Activated naive CD4-positive, alpha-beta T cell treated with anti-CD3 and anti-CD28 coated beads, Interleukin-2, amount 50 U/mL, for 24 hours (primary cell): ENCODE measurements at regions not wholly inside any gene's neighbourhood (a gene's known extent, or its start where the extent isn't known, plus 50 kb on each side); places are given as distances from the start of the nearest gene placed in this dataset.

Experiments used
- H3K27ac Mint-ChIP-seq: one replicate; pipeline ENCODE4 v1.8.0; 2021; ENCODE audit warnings: mild to moderate bottlenecking, mixed read lengths
- H3K27me3 Mint-ChIP-seq: one replicate; pipeline ENCODE4 v1.8.0; 2021; ENCODE audit warnings: mixed read lengths
- H3K36me3 Mint-ChIP-seq: one replicate; pipeline ENCODE4 v1.8.0; 2021; ENCODE audit warnings: mixed read lengths
- H3K4me1 Mint-ChIP-seq: one replicate; pipeline ENCODE4 v1.8.0; 2021; ENCODE audit warnings: mixed read lengths
- H3K4me3 Mint-ChIP-seq: one replicate; pipeline ENCODE4 v1.8.0; 2021; ENCODE audit warnings: mild to moderate bottlenecking, mixed read lengths
- H3K9me3 Mint-ChIP-seq: one replicate; pipeline ENCODE4 v1.8.0; 2021; ENCODE audit warnings: mixed read lengths

- H3K36me3 Mint-ChIP-seq: peaks cover 9% of the 10 kb centered on the region
- H3K4me1 Mint-ChIP-seq: peaks cover 15% of the 10 kb centered on the region
- H3K27me3 Mint-ChIP-seq: no peaks in the 10 kb centered on the region
- no peak overlapping the region for H3K27ac Mint-ChIP-seq
- no peak overlapping the region for H3K4me3 Mint-ChIP-seq
- peaks cover 9% of the 10 kb centered on the region for H3K9me3 Mint-ChIP-seq
These were observed 127.4 kb upstream of the RPL34 start for GRCh38 chr4:108492816-108493595.

- Mint-ChIP-seq H3K4me3 (no peak overlapping the region), H3K27ac (no peak overlapping the region), H3K4me1 (peaks cover 35% of the 10 kb centered on the region), H3K9me3 (peaks cover 9% of the 10 kb centered on the region), H3K36me3 (peaks cover 6% of the 10 kb centered on the region), H3K27me3 (no peaks in the 10 kb centered on the region)
These were observed 131.5 kb upstream of the RPL34 start for GRCh38 chr4:108488865-108489264.

- Mint-ChIP-seq H3K4me1 (peaks cover 49% of the 10 kb centered on the region), H3K27ac (no peak overlapping the region), H3K36me3 (no peaks in the 10 kb centered on the region), H3K9me3 (no peaks in the 10 kb centered on the region), H3K4me3 (no peak overlapping the region), H3K27me3 (no peaks in the 10 kb centered on the region)
These were observed 134.3 kb upstream of the RPL34 start for GRCh38 chr4:108486046-108486445.

- Mint-ChIP-seq H3K27ac (no peak overlapping the region), H3K4me1 (peaks cover 42% of the 10 kb centered on the region), H3K9me3 (no peaks in the 10 kb centered on the region), H3K4me3 (peak overlapping the region; percentile 23), H3K27me3 (no peaks in the 10 kb centered on the region), H3K36me3 (no peaks in the 10 kb centered on the region)
These were observed 136.2 kb upstream of the RPL34 start for GRCh38 chr4:108484187-108484586.

- Mint-ChIP-seq H3K36me3 (no peaks in the 10 kb centered on the region), H3K4me3 (peak overlapping the region; percentile 69), H3K4me1 (peaks cover 42% of the 10 kb centered on the region), H3K9me3 (no peaks in the 10 kb centered on the region), H3K27ac (peak overlapping the region; percentile 43), H3K27me3 (no peaks in the 10 kb centered on the region)
These were observed 136.7 kb upstream of the RPL34 start for GRCh38 chr4:108483650-108484049.

- Mint-ChIP-seq H3K27ac (peak overlapping the region; percentile 43), H3K9me3 (no peaks in the 10 kb centered on the region), H3K36me3 (no peaks in the 10 kb centered on the region), H3K27me3 (no peaks in the 10 kb centered on the region), H3K4me1 (peaks cover 42% of the 10 kb centered on the region), H3K4me3 (peak overlapping the region; percentile 69)
These were observed 137.3 kb upstream of the RPL34 start for GRCh38 chr4:108483079-108483478.

- no peaks in the 10 kb centered on the region for H3K36me3 Mint-ChIP-seq
- no peaks in the 10 kb centered on the region for H3K27me3 Mint-ChIP-seq
- H3K27ac Mint-ChIP-seq: no peak overlapping the region
- H3K9me3 Mint-ChIP-seq: no peaks in the 10 kb centered on the region
- H3K4me1 Mint-ChIP-seq: peaks cover 39% of the 10 kb centered on the region
- no peak overlapping the region for H3K4me3 Mint-ChIP-seq
These were observed 139.5 kb upstream of the RPL34 start for GRCh38 chr4:108480881-108481280.

GRCh38 chr4:108477527-108478108, 142.8 kb upstream of the RPL34 start:
- no peak overlapping the region for H3K4me3 Mint-ChIP-seq
- H3K27ac Mint-ChIP-seq: no peak overlapping the region
- H3K36me3 Mint-ChIP-seq: peaks cover 2% of the 10 kb centered on the region
- no peaks in the 10 kb centered on the region for H3K9me3 Mint-ChIP-seq
- no peaks in the 10 kb centered on the region for H3K27me3 Mint-ChIP-seq
- H3K4me1 Mint-ChIP-seq: peaks cover 31% of the 10 kb centered on the region

GRCh38 chr4:108473163-108473720, 147.1 kb upstream of the RPL34 start:
- H3K36me3 Mint-ChIP-seq: peaks cover 2% of the 10 kb centered on the region
- H3K4me1 Mint-ChIP-seq: peaks cover 49% of the 10 kb centered on the region
- no peak overlapping the region for H3K4me3 Mint-ChIP-seq
- no peaks in the 10 kb centered on the region for H3K27me3 Mint-ChIP-seq
- H3K27ac Mint-ChIP-seq: no peak overlapping the region
- no peaks in the 10 kb centered on the region for H3K9me3 Mint-ChIP-seq

GRCh38 chr4:108466936-108467902, 153.2 kb upstream of the RPL34 start:
- Mint-ChIP-seq H3K4me3 (peak overlapping the region; percentile 74), H3K36me3 (no peaks in the 10 kb centered on the region), H3K9me3 (no peaks in the 10 kb centered on the region), H3K4me1 (peaks cover 59% of the 10 kb centered on the region), H3K27me3 (no peaks in the 10 kb centered on the region), H3K27ac (peak overlapping the region; percentile 98)

- H3K9me3 Mint-ChIP-seq: no peaks in the 10 kb centered on the region
- H3K27me3 Mint-ChIP-seq: no peaks in the 10 kb centered on the region
- no peaks in the 10 kb centered on the region for H3K36me3 Mint-ChIP-seq
- H3K4me1 Mint-ChIP-seq: peaks cover 50% of the 10 kb centered on the region
- H3K4me3 Mint-ChIP-seq: peak overlapping the region; percentile 74
- H3K27ac Mint-ChIP-seq: peak overlapping the region; percentile 8
These were observed 154.4 kb upstream of the RPL34 start for GRCh38 chr4:108465886-108466500.

- H3K4me1 Mint-ChIP-seq: no peaks in the 10 kb centered on the region
- H3K27ac Mint-ChIP-seq: no peak overlapping the region
- no peaks in the 10 kb centered on the region for H3K9me3 Mint-ChIP-seq
- H3K36me3 Mint-ChIP-seq: no peaks in the 10 kb centered on the region
- H3K27me3 Mint-ChIP-seq: no peaks in the 10 kb centered on the region
- no peak overlapping the region for H3K4me3 Mint-ChIP-seq
These were observed 161.7 kb upstream of the RPL34 start for GRCh38 chr4:108458681-108459080.

- no peaks in the 10 kb centered on the region for H3K9me3 Mint-ChIP-seq
- peaks cover 8% of the 10 kb centered on the region for H3K4me1 Mint-ChIP-seq
- H3K27ac Mint-ChIP-seq: no peak overlapping the region
- no peaks in the 10 kb centered on the region for H3K36me3 Mint-ChIP-seq
- no peak overlapping the region for H3K4me3 Mint-ChIP-seq
- no peaks in the 10 kb centered on the region for H3K27me3 Mint-ChIP-seq
These were observed 166.1 kb upstream of the RPL34 start for GRCh38 chr4:108454227-108454626.

- peaks cover 12% of the 10 kb centered on the region for H3K4me1 Mint-ChIP-seq
- H3K27ac Mint-ChIP-seq: no peak overlapping the region
- no peaks in the 10 kb centered on the region for H3K9me3 Mint-ChIP-seq
- H3K36me3 Mint-ChIP-seq: no peaks in the 10 kb centered on the region
- H3K27me3 Mint-ChIP-seq: no peaks in the 10 kb centered on the region
- H3K4me3 Mint-ChIP-seq: no peak overlapping the region
These were observed 167.0 kb upstream of the RPL34 start for GRCh38 chr4:108453366-108453765.

GRCh38 chr4:108450236-108450898, 170.0 kb upstream of the RPL34 start:
- H3K27ac Mint-ChIP-seq: no peak overlapping the region
- peaks cover 16% of the 10 kb centered on the region for H3K4me1 Mint-ChIP-seq
- no peaks in the 10 kb centered on the region for H3K36me3 Mint-ChIP-seq
- no peak overlapping the region for H3K4me3 Mint-ChIP-seq
- no peaks in the 10 kb centered on the region for H3K9me3 Mint-ChIP-seq
- H3K27me3 Mint-ChIP-seq: no peaks in the 10 kb centered on the region
